ENCODE measurements at regions not wholly inside any gene's neighbourhood (a gene's known extent, or its start where the extent isn't known, plus 50 kb on each side); places are given as distances from the start of the nearest gene placed in this dataset.
A peak's percentile ranks its signal among the peaks of the same experiment; 100 is the strongest.

GRCh38 chr3:139111392-139112229 is 66.9 kb upstream of the PRR23C start:
- Histone ChIP-seq H3K9me3 (ENCODE audit: control insufficient read depth, insufficient read depth, low read depth, low read length) (no peaks in the 10 kb centered on the region), H3K4me3 (ENCODE audit: low read depth, low read length) (no peak overlapping the region), H3K36me3 (ENCODE audit: control insufficient read depth in 2 of 2, insufficient read depth in 1 of 2, low read length in 2 of 2) (no peaks in the 10 kb centered on the region), H3K4me1 (ENCODE audit: control insufficient read depth, insufficient read depth, low read length) (no peaks in the 10 kb centered on the region), H3K27ac (ENCODE audit: extremely low read depth, low read depth, low read length) (no peak overlapping the region)
- TF ChIP-seq ZNF561 (tag by site-specific recombination; IDR thresholded peaks at IDR 0.05; ENCODE audit: borderline replicate concordance) (no peak), ZFHX2 (tag by site-specific recombination; conservative IDR thresholded peaks at IDR 0.05) (peak; percentile 65), ZSCAN30 (tag by site-specific recombination; IDR thresholded peaks at IDR 0.05) (no peak), ZSCAN4 (tag by site-specific recombination; IDR thresholded peaks at IDR 0.05) (peak; percentile 45; the same call in 1 of the 2 replicates), CTCF (tag by site-specific recombination; IDR thresholded peaks at IDR 0.05) (peak; percentile 54), EGR2 (tag by site-specific recombination; IDR thresholded peaks at IDR 0.05; ENCODE audit: low read depth) (peak; percentile 39; the same call in 1 of the 2 replicates), ZNF654 (tag by site-specific recombination; IDR thresholded peaks at IDR 0.05; ENCODE audit: low read depth) (peak; percentile 60)
- ChIA-PET POLR2A (no interaction called here), CTCF (interaction anchor here (0.6 to 3.3 kb wide), 41 partner anchors 9 to 1090 kb away, joined by 3 to 35 read pairs (median 4); no protein-coding TSS in a partner anchor)

- Histone ChIP-seq H3K36me3 (ENCODE audit: control insufficient read depth in 2 of 2, insufficient read depth in 1 of 2, low read length in 2 of 2) (no peaks in the 10 kb centered on the region), H3K9me3 (ENCODE audit: control insufficient read depth, insufficient read depth, low read depth, low read length) (no peaks in the 10 kb centered on the region), H3K4me1 (ENCODE audit: control insufficient read depth, insufficient read depth, low read length) (no peaks in the 10 kb centered on the region), H3K4me3 (ENCODE audit: low read depth, low read length) (no peak overlapping the region), H3K27ac (ENCODE audit: extremely low read depth, low read depth, low read length) (no peak overlapping the region)
- ChIA-PET CTCF (interaction anchor here (0.6 to 3.3 kb wide), 36 partner anchors 9 to 1091 kb away, joined by 3 to 35 read pairs (median 4); no protein-coding TSS in a partner anchor), POLR2A (interaction anchor here (0.6 kb wide), 1 partner anchor 197 kb away, joined by 3 read pairs; no protein-coding TSS in a partner anchor)
- TF ChIP-seq ZNF140 (tag by site-specific recombination; IDR thresholded peaks at IDR 0.05): no peak
- TF ChIP-seq ZBTB8A (tag by site-specific recombination; IDR thresholded peaks at IDR 0.05): no peak
- no peak for TF ChIP-seq KLF9 (tag by site-specific recombination; IDR thresholded peaks at IDR 0.05; ENCODE audit: low read depth)
- no peak for TF ChIP-seq KLF8 (tag by site-specific recombination; IDR thresholded peaks at IDR 0.05)
- no peak for TF ChIP-seq ZNF311 (tag by site-specific recombination; IDR thresholded peaks at IDR 0.05; ENCODE audit: borderline replicate concordance)
These were observed 67.5 kb upstream of the PRR23C start for GRCh38 chr3:139112230-139112558.

GRCh38 chr3:139113231-139113992 is 68.7 kb upstream of the PRR23C start:
- ChIA-PET POLR2A (no interaction called here), CTCF (interaction anchor here (0.5 to 3.3 kb wide), 11 partner anchors 7 to 957 kb away, joined by 3 to 35 read pairs (median 7); no protein-coding TSS in a partner anchor)
- no peak overlapping the region for H3K4me3 ChIP-seq (ENCODE audit: low read depth, low read length)
- TF ChIP-seq ZFP69B (tag by site-specific recombination; IDR thresholded peaks at IDR 0.05) (no peak), ZNF747 (tag by site-specific recombination; IDR thresholded peaks at IDR 0.05) (no peak)
- H3K36me3 ChIP-seq (ENCODE audit: control insufficient read depth in 2 of 2, insufficient read depth in 1 of 2, low read length in 2 of 2): no peaks in the 10 kb centered on the region
- H3K4me1 ChIP-seq (ENCODE audit: control insufficient read depth, insufficient read depth, low read length): no peaks in the 10 kb centered on the region
- H3K9me3 ChIP-seq (ENCODE audit: control insufficient read depth, insufficient read depth, low read depth, low read length): no peaks in the 10 kb centered on the region
- H3K27ac ChIP-seq (ENCODE audit: extremely low read depth, low read depth, low read length): no peak overlapping the region
